ENCODE measurements at regions not wholly inside any gene's neighbourhood (a gene's known extent, or its start where the extent isn't known, plus 50 kb on each side); places are given as distances from the start of the nearest gene placed in this dataset.

GRCh38 chr15:29456255-29456654 lies 186.6 kb upstream of the NSMCE3 start:
- no peak overlapping the region for H3K4me3 ChIP-seq (ENCODE audit: low read length)
- no peak for DNase-seq (ENCODE audit: low read depth)
- TF ChIP-seq CTCF (conservative IDR thresholded peaks at IDR 0.05; ENCODE audit: low read length) = no peak

DNA sequence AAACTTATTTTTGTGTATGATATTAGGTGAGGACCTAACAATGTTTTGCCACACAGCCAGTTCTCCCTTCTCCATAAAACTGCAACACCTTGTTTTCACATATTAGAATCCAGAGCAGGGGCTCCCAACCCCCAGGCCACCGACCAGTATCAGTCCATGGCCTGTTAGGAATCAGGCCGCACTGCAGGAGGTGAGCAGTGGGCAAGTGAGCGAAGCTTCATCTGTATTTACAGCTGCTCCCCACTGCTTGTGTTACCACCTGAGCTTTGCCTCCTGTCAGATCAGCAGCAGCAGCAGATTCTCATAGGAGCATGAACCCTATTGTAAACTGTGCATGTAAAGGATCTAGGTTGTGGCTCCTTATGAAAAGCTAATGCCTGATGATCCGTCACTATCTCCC lies 185.9 kb upstream of the NSMCE3 start:
- H3K4me3 ChIP-seq (ENCODE audit: low read length) = no peak overlapping the region
- no peak for DNase-seq (ENCODE audit: low read depth)
- TF ChIP-seq CTCF (conservative IDR thresholded peaks at IDR 0.05; ENCODE audit: low read length) = no peak

GRCh38 chr15:29455055-29455454 lies 185.4 kb upstream of the NSMCE3 start:
- no peak for TF ChIP-seq CTCF (conservative IDR thresholded peaks at IDR 0.05; ENCODE audit: low read length)
- no peak for DNase-seq (ENCODE audit: low read depth)
- H3K4me3 ChIP-seq (ENCODE audit: low read length) = no peak overlapping the region

DNA sequence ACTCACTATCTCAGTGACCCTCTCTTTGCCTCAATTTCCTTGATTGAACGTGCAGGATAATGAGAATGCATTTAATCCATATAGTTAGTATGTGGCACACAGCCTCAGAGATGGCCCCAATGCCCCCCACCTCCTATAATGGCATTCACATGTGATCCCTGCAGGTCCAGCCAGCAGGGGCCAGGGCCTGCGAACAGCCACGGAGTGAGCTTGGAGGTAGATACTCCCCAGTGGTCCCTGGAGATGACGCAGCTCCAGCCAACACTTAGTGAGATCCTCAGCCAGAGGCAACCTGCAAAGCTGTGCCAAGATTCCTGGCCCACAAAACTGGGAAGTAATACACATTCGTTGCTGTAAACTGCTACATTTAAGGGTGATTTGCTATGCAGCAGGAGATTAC lies 184.9 kb upstream of the NSMCE3 start:
- DNase-seq (ENCODE audit: low read depth) = no peak
- no peak for TF ChIP-seq CTCF (conservative IDR thresholded peaks at IDR 0.05; ENCODE audit: low read length)
- no peak overlapping the region for H3K4me3 ChIP-seq (ENCODE audit: low read length)

DNA sequence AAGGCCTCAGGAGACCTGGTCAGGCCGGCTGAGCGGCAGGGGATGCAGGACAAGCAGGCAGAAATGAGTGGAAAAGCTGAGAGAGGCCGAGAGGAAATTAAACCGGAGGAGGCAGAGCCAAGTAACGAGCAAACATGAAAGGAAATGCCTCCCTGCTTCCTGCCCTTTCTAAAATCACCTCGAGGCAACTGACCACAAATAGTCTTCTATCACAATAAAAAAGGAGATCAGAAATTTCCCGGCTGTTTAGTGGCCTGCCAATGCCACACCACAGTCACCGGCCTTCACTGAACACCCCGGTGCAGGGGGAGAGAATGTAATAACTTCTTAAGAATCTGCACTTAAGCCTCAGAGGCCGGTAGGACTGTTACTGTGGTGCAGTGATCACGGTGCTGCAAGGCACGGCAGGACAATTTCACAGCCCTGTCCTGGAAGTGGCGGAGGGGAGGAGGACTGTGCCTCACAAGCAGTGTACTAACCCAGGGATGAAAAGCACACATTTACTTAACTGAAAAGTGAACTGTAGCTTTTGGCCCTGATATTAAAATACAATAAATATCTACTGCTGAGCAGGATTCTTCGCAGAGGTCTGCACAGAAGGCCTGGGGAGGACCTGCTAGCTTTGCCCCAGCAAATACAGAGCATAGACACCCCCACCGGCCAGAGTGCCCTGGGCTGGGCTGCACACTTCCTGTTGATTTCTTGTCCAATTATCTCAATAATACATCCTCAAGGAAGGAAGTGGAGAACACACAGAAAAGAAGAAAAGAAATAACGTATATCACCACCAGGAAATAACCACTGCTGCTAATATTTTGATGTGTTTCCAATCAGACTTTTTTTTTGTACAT lies 183.5 kb upstream of the NSMCE3 start:
- no peak overlapping the region for H3K4me3 ChIP-seq (ENCODE audit: low read length)

DNA sequence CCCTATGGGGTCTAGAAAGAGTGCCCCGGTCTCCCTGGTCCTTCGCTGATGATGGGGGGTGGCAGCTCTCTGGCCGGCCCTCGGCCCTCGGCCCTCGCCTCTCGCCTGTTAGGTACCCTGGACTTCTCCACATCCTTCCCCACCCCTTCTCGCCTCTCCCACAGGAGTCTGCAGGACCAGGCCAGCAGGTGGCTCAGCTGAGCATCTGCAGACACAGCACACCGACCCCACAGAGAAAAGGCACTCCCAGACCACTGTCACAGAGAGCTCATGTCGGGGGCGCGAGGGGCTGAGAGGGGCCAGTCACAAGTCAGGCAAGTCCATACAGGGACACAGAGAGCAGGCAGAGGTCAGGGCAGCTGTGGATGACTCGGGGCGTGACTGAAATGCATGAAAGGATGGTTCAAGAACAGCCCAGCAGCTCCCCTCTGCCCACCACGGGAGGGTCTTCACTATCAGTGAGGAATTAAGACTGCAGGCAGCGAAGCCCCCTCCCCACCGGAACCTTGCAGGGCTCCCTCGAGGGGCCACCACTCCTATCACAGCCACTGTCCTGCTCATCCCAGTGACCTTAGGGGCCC lies 181.7 kb upstream of the NSMCE3 start:
- no peak overlapping the region for H3K4me3 ChIP-seq (ENCODE audit: low read length)
- TF ChIP-seq CTCF (conservative IDR thresholded peaks at IDR 0.05; ENCODE audit: low read length) = no peak
- no peak for DNase-seq (ENCODE audit: low read depth)

More for the DNA sequence above, 183.5 kb upstream of the NSMCE3 start:
- no peak for TF ChIP-seq CTCF (conservative IDR thresholded peaks at IDR 0.05; ENCODE audit: low read length)
- DNase-seq (ENCODE audit: low read depth) = no peak

- no peak overlapping the region for H3K4me3 ChIP-seq (ENCODE audit: low read length)
- TF ChIP-seq CTCF (conservative IDR thresholded peaks at IDR 0.05; ENCODE audit: low read length) = no peak
- DNase-seq (ENCODE audit: low read depth) = no peak
Observed at GRCh38 chr15:29449136-29449535, 179.5 kb upstream of the NSMCE3 start.

Measured in AG10803 (cell line).